CD4-positive, alpha-beta T cell treated with Interleukin-17A for 4 hours (primary cell): ENCODE measurements at regions not wholly inside any gene's neighbourhood (a gene's known extent, or its start where the extent isn't known, plus 50 kb on each side); places are given as distances from the start of the nearest gene placed in this dataset.

Source experiments
- DNase-seq: peaks from one replicate; pipeline ENCODE4 v3.0.0-alpha.2; 2020; ENCODE audit warnings: mixed read lengths

GRCh38 chr3:170751899-170752293 is 118.1 kb downstream of the RPL22L1 start:
- DNase-seq = no peak

- DNase-seq = no peak
Observed at GRCh38 chr3:170751083-170751898, 118.7 kb downstream of the RPL22L1 start.

GRCh38 chr3:170750478-170750830 is 119.5 kb downstream of the RPL22L1 start:
- no peak for DNase-seq

GRCh38 chr3:170749765-170750477 is 120.1 kb downstream of the RPL22L1 start:
- no peak for DNase-seq

GRCh38 chr3:170749185-170749584 is 120.8 kb downstream of the RPL22L1 start:
- DNase-seq = no peak

GRCh38 chr3:170746175-170746942 is 123.6 kb downstream of the RPL22L1 start:
- DNase-seq = no peak

GRCh38 chr3:170745211-170745718 is 124.7 kb downstream of the RPL22L1 start:
- DNase-seq = no peak

- DNase-seq = no peak
Observed at GRCh38 chr3:170741756-170742529, 128.1 kb downstream of the RPL22L1 start.

GRCh38 chr3:170740726-170741591 is 129.0 kb downstream of the RPL22L1 start:
- DNase-seq = no peak

GRCh38 chr3:170740285-170740684 is 129.7 kb downstream of the RPL22L1 start:
- DNase-seq = no peak

- DNase-seq = no peak
Observed at GRCh38 chr3:170739410-170739809, 130.6 kb downstream of the RPL22L1 start.

- DNase-seq = no peak
Observed at GRCh38 chr3:170738766-170739165, 131.2 kb downstream of the RPL22L1 start.

GRCh38 chr3:170737498-170738162 is 132.4 kb downstream of the RPL22L1 start:
- DNase-seq = no peak

- no peak for DNase-seq
Observed at GRCh38 chr3:170735821-170736220, 134.2 kb downstream of the RPL22L1 start.

GRCh38 chr3:170734735-170735065 is 135.3 kb downstream of the RPL22L1 start:
- DNase-seq = no peak

- DNase-seq = no peak
Observed at GRCh38 chr3:170734043-170734734, 135.8 kb downstream of the RPL22L1 start.

GRCh38 chr3:170732660-170733245 is 137.2 kb downstream of the RPL22L1 start:
- no peak for DNase-seq

GRCh38 chr3:170731281-170731680 is 138.7 kb downstream of the RPL22L1 start:
- no peak for DNase-seq

GRCh38 chr3:170730071-170730812 is 139.8 kb downstream of the RPL22L1 start:
- DNase-seq = no peak
